Loucy (cell line): ENCODE measurements at regions not wholly inside any gene's neighbourhood (a gene's known extent, or its start where the extent isn't known, plus 50 kb on each side); places are given as distances from the start of the nearest gene placed in this dataset.
"Not testable (repeated sequence)": the region's sequence is repeated elsewhere in the genome, so short reads cannot be mapped to it uniquely, and the experiment has no call there.

ENCODE experiments used
- H2AFZ ChIP-seq: fragments of 200-600 bp; sonication (generic); 2 replicates; pipeline ENCODE4 v1.6.0; 2016; ENCODE audit warnings: antibody characterized with exemption, mild to moderate bottlenecking, low read length, moderate library complexity
- H3F3A ChIP-seq: fragments of 200-600 bp; 2 replicates; pipeline ENCODE4 v1.6.0; 2016; ENCODE audit warnings: antibody characterized with exemption, low read depth, mild to moderate bottlenecking
- H3K27me3 ChIP-seq: fragments of 200-600 bp; sonication (generic); 2 replicates; pipeline ENCODE4 v1.6.1; 2014; ENCODE audit warnings: low read length, mild to moderate bottlenecking; ENCODE audit not compliant: insufficient read depth, poor library complexity, severe bottlenecking
- H3K36me3 ChIP-seq: fragments of 200-600 bp; sonication (generic); 2 replicates; pipeline ENCODE4 v1.6.1; 2016; ENCODE audit warnings: low read length; ENCODE audit not compliant: insufficient read depth
- H3K4me1 ChIP-seq: fragments of 200-600 bp; sonication (generic); 2 replicates; pipeline ENCODE4 v1.5.1; 2014; ENCODE audit warnings: low read length, mild to moderate bottlenecking; ENCODE audit not compliant: insufficient read depth, poor library complexity, severe bottlenecking
- H3K4me2 ChIP-seq: fragments of 200-600 bp; sonication (generic); 2 replicates; pipeline ENCODE4 v1.6.0; 2014; ENCODE audit warnings: antibody characterized with exemption, low read length, low read depth, mild to moderate bottlenecking; ENCODE audit not compliant: poor library complexity, severe bottlenecking
- H3K4me3 ChIP-seq: fragments of 200-600 bp; sonication (generic); 2 replicates; pipeline ENCODE4 v1.5.1; 2014; ENCODE audit warnings: low read length, mild to moderate bottlenecking, mixed read lengths; ENCODE audit not compliant: poor library complexity, severe bottlenecking
- H3K79me2 ChIP-seq: fragments of 200-600 bp; sonication (generic); 2 replicates; pipeline ENCODE4 v1.6.1; 2014; ENCODE audit warnings: low read length; ENCODE audit not compliant: insufficient read depth
- H3K9ac ChIP-seq: fragments of 200-600 bp; sonication (generic); 2 replicates; pipeline ENCODE4 v1.6.0; 2014; ENCODE audit warnings: mild to moderate bottlenecking, low read depth, low read length, moderate library complexity; ENCODE audit not compliant: poor library complexity, severe bottlenecking
- H3K9me2 ChIP-seq: fragments of 200-600 bp; sonication (generic); replicated peaks from 2 replicates; pipeline ENCODE4 v1.6.1; 2016; ENCODE audit warnings: low read depth, low read length, mixed read lengths
- H3K9me3 ChIP-seq: fragments of 200-600 bp; sonication (generic); 2 replicates; pipeline ENCODE4 v1.6.1; 2014; ENCODE audit warnings: mild to moderate bottlenecking, antibody characterized with exemption, low read length, low read depth; ENCODE audit not compliant: insufficient read depth
- H4K20me1 ChIP-seq: fragments of 200-600 bp; sonication (generic); 2 replicates; pipeline ENCODE4 v1.6.0; 2014; ENCODE audit warnings: antibody characterized with exemption, low read length, mild to moderate bottlenecking; ENCODE audit not compliant: insufficient read depth, poor library complexity, severe bottlenecking
- EZH2phosphoT487 ChIP-seq: fragments of 200-600 bp; IDR thresholded peaks from 2 replicates; pipeline ENCODE4 v1.6.1; 2018; ENCODE audit warnings: antibody characterized with exemption, mild to moderate bottlenecking, moderate library complexity, borderline replicate concordance
- TF ChIP-seq, protein P1 (sequence below): fragments of 200-600 bp; sonication (generic); conservative IDR thresholded peaks from 2 replicates; pipeline ENCODE4 v1.5.1; 2014; ENCODE audit warnings: mild to moderate bottlenecking, antibody characterized with exemption, low read length

GRCh38 chr12:113700943-113701342 is 229.3 kb upstream of the LHX5 start:
- H3K9me3 ChIP-seq, result peaks cover 3% of the 10 kb centered on the region; the same call in 1 of the 2 replicates
- H4K20me1 ChIP-seq, result no peaks in the 10 kb centered on the region
- H3K4me1 ChIP-seq, result no peaks in the 10 kb centered on the region
- no peak overlapping the region for H3K4me2 ChIP-seq
- no peaks in the 10 kb centered on the region for H3K36me3 ChIP-seq
- no peaks in the 10 kb centered on the region for H3F3A ChIP-seq
- H2AFZ ChIP-seq, result no peak overlapping the region
- no peaks in the 10 kb centered on the region for H3K27me3 ChIP-seq
- TF ChIP-seq, protein P1, sequence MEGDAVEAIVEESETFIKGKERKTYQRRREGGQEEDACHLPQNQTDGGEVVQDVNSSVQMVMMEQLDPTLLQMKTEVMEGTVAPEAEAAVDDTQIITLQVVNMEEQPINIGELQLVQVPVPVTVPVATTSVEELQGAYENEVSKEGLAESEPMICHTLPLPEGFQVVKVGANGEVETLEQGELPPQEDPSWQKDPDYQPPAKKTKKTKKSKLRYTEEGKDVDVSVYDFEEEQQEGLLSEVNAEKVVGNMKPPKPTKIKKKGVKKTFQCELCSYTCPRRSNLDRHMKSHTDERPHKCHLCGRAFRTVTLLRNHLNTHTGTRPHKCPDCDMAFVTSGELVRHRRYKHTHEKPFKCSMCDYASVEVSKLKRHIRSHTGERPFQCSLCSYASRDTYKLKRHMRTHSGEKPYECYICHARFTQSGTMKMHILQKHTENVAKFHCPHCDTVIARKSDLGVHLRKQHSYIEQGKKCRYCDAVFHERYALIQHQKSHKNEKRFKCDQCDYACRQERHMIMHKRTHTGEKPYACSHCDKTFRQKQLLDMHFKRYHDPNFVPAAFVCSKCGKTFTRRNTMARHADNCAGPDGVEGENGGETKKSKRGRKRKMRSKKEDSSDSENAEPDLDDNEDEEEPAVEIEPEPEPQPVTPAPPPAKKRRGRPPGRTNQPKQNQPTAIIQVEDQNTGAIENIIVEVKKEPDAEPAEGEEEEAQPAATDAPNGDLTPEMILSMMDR, result no peak
- no peaks in the 10 kb centered on the region for H3K79me2 ChIP-seq
- no peaks in the 10 kb centered on the region for H3K9me2 ChIP-seq
- no peak overlapping the region for H3K4me3 ChIP-seq
- no peak overlapping the region for H3K9ac ChIP-seq

DNA sequence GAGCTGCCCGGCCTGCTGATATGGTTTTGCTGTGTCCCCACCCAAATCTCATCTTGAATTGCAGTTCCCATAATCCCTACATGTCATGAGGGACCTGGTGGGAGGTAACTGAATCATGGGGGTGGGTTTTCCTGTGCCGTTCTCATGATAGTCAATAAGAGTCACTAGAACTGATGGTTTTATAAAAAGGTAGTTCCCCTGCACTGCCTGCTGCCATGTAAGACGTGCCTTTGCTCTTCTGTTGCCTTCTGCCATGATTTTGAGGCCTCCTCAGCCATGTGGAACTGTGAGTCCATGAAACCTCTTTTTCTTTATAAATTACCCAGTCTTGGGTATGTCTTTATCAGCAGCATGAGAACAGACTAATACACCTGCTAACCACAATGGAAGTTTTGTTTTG is 228.3 kb upstream of the LHX5 start:
- H2AFZ ChIP-seq, H3K27me3 ChIP-seq, H3K9me2 ChIP-seq, H3K9ac ChIP-seq, H3F3A ChIP-seq, H4K20me1 ChIP-seq, H3K36me3 ChIP-seq, H3K79me2 ChIP-seq, H3K4me2 ChIP-seq, H3K4me3 ChIP-seq, H3K9me3 ChIP-seq, H3K4me1 ChIP-seq: not testable (repeated sequence)

DNA sequence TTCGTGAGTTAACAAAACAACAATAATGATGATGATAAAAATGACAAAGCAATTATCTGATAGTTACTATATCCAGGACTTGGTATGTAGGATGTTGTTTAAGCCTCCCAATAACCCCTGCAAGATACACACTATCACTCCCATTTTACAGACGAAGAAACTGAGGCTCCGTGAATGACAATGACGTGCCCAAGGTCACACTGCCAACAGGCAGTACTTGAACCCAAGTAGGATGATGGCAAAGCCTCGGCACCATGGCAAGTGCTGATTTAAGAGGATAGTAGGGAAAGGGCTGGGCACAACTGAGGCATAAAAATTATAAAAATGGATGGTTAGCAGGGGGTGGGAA is 226.8 kb upstream of the LHX5 start:
- Histone ChIP-seq H3K27me3 (no peaks in the 10 kb centered on the region), H3K4me2 (no peak overlapping the region), H4K20me1 (no peaks in the 10 kb centered on the region), H3K9me3 (peaks cover 3% of the 10 kb centered on the region; the same call in 1 of the 2 replicates), H3K79me2 (no peaks in the 10 kb centered on the region), H2AFZ (no peak overlapping the region), H3K4me1 (no peaks in the 10 kb centered on the region), H3K36me3 (no peaks in the 10 kb centered on the region), H3F3A (no peaks in the 10 kb centered on the region), H3K9ac (no peak overlapping the region), H3K9me2 (no peaks in the 10 kb centered on the region), H3K4me3 (no peak overlapping the region)
- TF ChIP-seq, protein P1, result no peak
- TF ChIP-seq EZH2phosphoT487, result no peak

GRCh38 chr12:113697651-113698509 is 226.2 kb upstream of the LHX5 start:
- Histone ChIP-seq H3K4me3 (no peak overlapping the region), H3K4me2 (no peak overlapping the region), H3K79me2 (no peaks in the 10 kb centered on the region), H3K27me3 (no peaks in the 10 kb centered on the region), H3K9me2 (no peaks in the 10 kb centered on the region), H3K9ac (no peak overlapping the region), H3K9me3 (peaks cover 3% of the 10 kb centered on the region; the same call in 1 of the 2 replicates), H4K20me1 (no peaks in the 10 kb centered on the region), H3K4me1 (no peaks in the 10 kb centered on the region), H3K36me3 (no peaks in the 10 kb centered on the region), H3F3A (no peaks in the 10 kb centered on the region), H2AFZ (no peak overlapping the region)
- no peak for TF ChIP-seq EZH2phosphoT487
- TF ChIP-seq, protein P1, result no peak
